ENCODE measurements at regions not wholly inside any gene's neighbourhood (a gene's known extent, or its start where the extent isn't known, plus 50 kb on each side); places are given as distances from the start of the nearest gene placed in this dataset.
"Not testable (repeated sequence)": the region's sequence is repeated elsewhere in the genome, so short reads cannot be mapped to it uniquely, and the experiment has no call there.

GRCh38 chr11:37843603-37844002 is 1245.6 kb upstream of the RAG2 start:
- DNase-seq, result no peak

- DNase-seq, result no peak
Measured at GRCh38 chr11:37841016-37841415, 1243.0 kb upstream of the RAG2 start.

- not testable (repeated sequence) for DNase-seq
Measured at GRCh38 chr11:37840345-37840744, 1242.3 kb upstream of the RAG2 start.

- no peak for DNase-seq
Measured at GRCh38 chr11:37830529-37830928, 1232.5 kb upstream of the RAG2 start.

GRCh38 chr11:37817727-37818270 is 1219.8 kb upstream of the RAG2 start:
- DNase-seq, result no peak

- no peak for DNase-seq
Measured at GRCh38 chr11:37812281-37812880, 1214.3 kb upstream of the RAG2 start.

- no peak for DNase-seq
Measured at GRCh38 chr11:37811349-37811748, 1213.3 kb upstream of the RAG2 start.

- no peak for DNase-seq
Measured at GRCh38 chr11:37804666-37805065, 1206.6 kb upstream of the RAG2 start.

- DNase-seq, result no peak
Measured at GRCh38 chr11:37788141-37788877, 1190.3 kb upstream of the RAG2 start.

- DNase-seq, result no peak
Measured at GRCh38 chr11:37786214-37786755, 1188.2 kb upstream of the RAG2 start.

GRCh38 chr11:37774441-37774840 is 1176.4 kb upstream of the RAG2 start:
- no peak for DNase-seq

- no peak for DNase-seq
Measured at GRCh38 chr11:37770145-37770544, 1172.1 kb upstream of the RAG2 start.

- DNase-seq, result no peak
Measured at GRCh38 chr11:37762079-37762478, 1164.0 kb upstream of the RAG2 start.

- no peak for DNase-seq
Measured at GRCh38 chr11:37755521-37755920, 1157.5 kb upstream of the RAG2 start.

GRCh38 chr11:37748641-37749040 is 1150.6 kb upstream of the RAG2 start:
- no peak for DNase-seq

GRCh38 chr11:37747121-37747520 is 1149.1 kb upstream of the RAG2 start:
- DNase-seq, result no peak

GRCh38 chr11:37727371-37727770 is 1129.3 kb upstream of the RAG2 start:
- no peak for DNase-seq

GRCh38 chr11:37724315-37724714 is 1126.3 kb upstream of the RAG2 start:
- DNase-seq, result no peak

- no peak for DNase-seq
Measured at GRCh38 chr11:37721485-37721884, 1123.4 kb upstream of the RAG2 start.

GRCh38 chr11:37718431-37718999 is 1120.5 kb upstream of the RAG2 start:
- no peak for DNase-seq

- peak; percentile 70 for DNase-seq
Measured at GRCh38 chr11:37712251-37712650, 1114.2 kb upstream of the RAG2 start.

- no peak for DNase-seq
Measured at GRCh38 chr11:37710031-37710430, 1112.0 kb upstream of the RAG2 start.

- DNase-seq, result no peak
Measured at GRCh38 chr11:37704791-37705190, 1106.8 kb upstream of the RAG2 start.

GRCh38 chr11:37699644-37700043 is 1101.6 kb upstream of the RAG2 start:
- no peak for DNase-seq

All from NCI-H82 (cell line).